BJ (cell line): ENCODE measurements at regions not wholly inside any gene's neighbourhood (a gene's known extent, or its start where the extent isn't known, plus 50 kb on each side); places are given as distances from the start of the nearest gene placed in this dataset.
"Not testable (repeated sequence)": the region's sequence is repeated elsewhere in the genome, so short reads cannot be mapped to it uniquely, and the experiment has no call there.

Experiments used
- CTCF ChIA-PET: fragments of 350-600 bp; formaldehyde crosslinking; extraction: SDS; loops from one replicate; lab custom pipeline; 2021; ENCODE audit warnings: antibody characterized with exemption, inconsistent platforms; lab: Yijun Ruan, JAX
- POLR2A ChIA-PET: fragments of 300-600 bp; sonication (Branson Sonifier 250); formaldehyde crosslinking; extraction: SDS; loops from one replicate; lab custom pipeline; 2021; ENCODE audit warnings: antibody characterized with exemption; lab: Charles Lee
- DNase-seq: peaks from one replicate; pipeline ENCODE4 v3.0.0-alpha.2; 2011; ENCODE audit warnings: low read depth
- H3K27me3 ChIP-seq: 2 replicates; pipeline ENCODE4 v1.6.0; 2011; ENCODE audit warnings: low read length; ENCODE audit not compliant: control insufficient read depth, insufficient read depth
- H3K36me3 ChIP-seq: 2 replicates; pipeline ENCODE4 v1.5.1; 2011; ENCODE audit warnings: low read length; ENCODE audit not compliant: control insufficient read depth, insufficient read depth
- H3K4me3 ChIP-seq: 2 replicates; pipeline ENCODE4 v1.5.1; 2011; ENCODE audit warnings: low read depth, mild to moderate bottlenecking, control low read depth, low read length
- CTCF ChIP-seq: IDR thresholded peaks from 2 replicates; pipeline ENCODE4 v1.5.1; 2011; ENCODE audit warnings: low read depth, mild to moderate bottlenecking, control low read depth, inconsistent platforms, low read length, moderate library complexity; ENCODE audit not compliant: insufficient read depth

- TF ChIP-seq CTCF = no peak
- H3K4me3 ChIP-seq = no peak overlapping the region
- DNase-seq = no peak
- H3K27me3 ChIP-seq = peaks cover 4% of the 10 kb centered on the region
- ChIA-PET POLR2A (no interaction called here), CTCF (no interaction called here)
- no peaks in the 10 kb centered on the region for H3K36me3 ChIP-seq
Measured at GRCh38 chr5:37921452-37921851, 81.6 kb upstream of the GDNF start.

GRCh38 chr5:37918424-37918823 is 78.6 kb upstream of the GDNF start:
- H3K36me3 ChIP-seq = no peaks in the 10 kb centered on the region
- ChIA-PET POLR2A (no interaction called here), CTCF (interaction anchor here (1.3 to 1.6 kb wide), 2 partner anchors 18 to 20 kb away, joined by 3 read pairs; no protein-coding TSS in a partner anchor)
- H3K27me3 ChIP-seq = peaks cover 7% of the 10 kb centered on the region
- TF ChIP-seq CTCF = no peak
- no peak for DNase-seq
- no peak overlapping the region for H3K4me3 ChIP-seq

- CTCF ChIA-PET = interaction anchor here (0.6 to 1.5 kb wide), 2 partner anchors 80 to 504 kb away, joined by 3 to 4 read pairs; no protein-coding TSS in a partner anchor
- TF ChIP-seq CTCF = no peak
- no peak for DNase-seq
- H3K36me3 ChIP-seq = no peaks in the 10 kb centered on the region
- POLR2A ChIA-PET = no interaction called here
- no peak overlapping the region for H3K4me3 ChIP-seq
- H3K27me3 ChIP-seq = peaks cover 7% of the 10 kb centered on the region
Measured at GRCh38 chr5:37916525-37916924, 76.7 kb upstream of the GDNF start.

- Histone ChIP-seq H3K27me3 (peaks cover 7% of the 10 kb centered on the region), H3K36me3 (no peaks in the 10 kb centered on the region), H3K4me3 (no peak overlapping the region)
- POLR2A ChIA-PET = no interaction called here
- TF ChIP-seq CTCF = no peak
- CTCF ChIA-PET = no interaction called here
- no peak for DNase-seq
Measured at GRCh38 chr5:37915097-37915736, 75.4 kb upstream of the GDNF start.

GRCh38 chr5:37909610-37910266 is 69.9 kb upstream of the GDNF start:
- CTCF ChIA-PET, H3K36me3 ChIP-seq, H3K4me3 ChIP-seq, DNase-seq, POLR2A ChIA-PET, H3K27me3 ChIP-seq: not testable (repeated sequence)
